H9 (cell line): ENCODE measurements at regions not wholly inside any gene's neighbourhood (a gene's known extent, or its start where the extent isn't known, plus 50 kb on each side); places are given as distances from the start of the nearest gene placed in this dataset.
A peak's percentile ranks its signal among the peaks of the same experiment; 100 is the strongest.

ENCODE experiments used
- DNase-seq: peaks from one replicate; pipeline ENCODE4 v3.0.0-alpha.2; 2017
- H2AFZ ChIP-seq: one replicate; pipeline ENCODE4 v1.6.1; 2013; ENCODE audit warnings: mild to moderate bottlenecking, low read length, control low read depth, moderate library complexity
- H2AK5ac ChIP-seq: 2 replicates; pipeline ENCODE4 v1.6.1; 2013; ENCODE audit warnings: low read length, control low read depth, mixed read lengths; ENCODE audit not compliant: insufficient read length
- H2BK120ac ChIP-seq: one replicate; pipeline ENCODE4 v1.6.1; 2013; ENCODE audit warnings: low read depth, mild to moderate bottlenecking, low read length, control low read depth, inconsistent platforms; ENCODE audit not compliant: poor library complexity, severe bottlenecking
- H2BK12ac ChIP-seq: 2 replicates; pipeline ENCODE4 v1.6.1; 2013; ENCODE audit warnings: low read length, control low read depth, mixed read lengths, low read depth; ENCODE audit not compliant: insufficient read length
- H2BK15ac ChIP-seq: 2 replicates; pipeline ENCODE4 v1.6.1; 2013; ENCODE audit warnings: low read depth, low read length, control low read depth
- H2BK20ac ChIP-seq: one replicate; pipeline ENCODE4 v1.6.1; 2013; ENCODE audit warnings: low read depth, mild to moderate bottlenecking, low read length, control low read depth, inconsistent platforms; ENCODE audit not compliant: poor library complexity, severe bottlenecking
- H2BK5ac ChIP-seq: 2 replicates; pipeline ENCODE4 v1.6.1; 2013; ENCODE audit warnings: low read length, control low read depth, mixed read lengths; ENCODE audit not compliant: insufficient read length
- H3K14ac ChIP-seq: 2 replicates; pipeline ENCODE4 v1.6.1; 2013; ENCODE audit warnings: low read length, control low read depth; ENCODE audit not compliant: insufficient read depth
- H3K18ac ChIP-seq: 2 replicates; pipeline ENCODE4 v1.6.1; 2013; ENCODE audit warnings: low read depth, mild to moderate bottlenecking, mixed read lengths, low read length, control low read depth; ENCODE audit not compliant: insufficient read length
- H3K23ac ChIP-seq: 2 replicates; pipeline ENCODE4 v1.6.1; 2013; ENCODE audit warnings: low read length, control low read depth, mixed read lengths, low read depth; ENCODE audit not compliant: insufficient read length
- H3K23me2 ChIP-seq: 2 replicates; pipeline ENCODE4 v1.6.1; 2013; ENCODE audit warnings: low read depth, mild to moderate bottlenecking, mixed read lengths, low read length, control low read depth; ENCODE audit not compliant: insufficient read length, poor library complexity, severe bottlenecking
- H3K27ac ChIP-seq: 2 replicates; pipeline ENCODE4 v1.5.1; 2013; ENCODE audit warnings: low read length, control low read depth, mixed read lengths, low read depth; ENCODE audit not compliant: insufficient read length
- H3K27me3 ChIP-seq: 2 replicates; pipeline ENCODE4 v1.6.1; 2013; ENCODE audit warnings: low read length, control low read depth, inconsistent platforms; ENCODE audit not compliant: insufficient read depth
- H3K4ac ChIP-seq: 2 replicates; pipeline ENCODE4 v1.6.1; 2013; ENCODE audit warnings: low read depth, mild to moderate bottlenecking, control low read depth, inconsistent platforms, low read length, moderate library complexity
- H3K4me1 ChIP-seq: 2 replicates; pipeline ENCODE4 v1.6.1; 2013; ENCODE audit warnings: low read length, control low read depth, inconsistent platforms; ENCODE audit not compliant: insufficient read depth
- H3K4me2 ChIP-seq: 2 replicates; pipeline ENCODE4 v1.6.1; 2013; ENCODE audit warnings: low read length, control low read depth, mixed read lengths; ENCODE audit not compliant: insufficient read length, insufficient read depth
- H3K56ac ChIP-seq: 2 replicates; pipeline ENCODE4 v1.6.1; 2013; ENCODE audit warnings: low read depth, mild to moderate bottlenecking, mixed read lengths, low read length, control low read depth; ENCODE audit not compliant: insufficient read length
- H3K79me1 ChIP-seq: 2 replicates; pipeline ENCODE4 v1.6.1; 2013; ENCODE audit warnings: low read depth, mild to moderate bottlenecking, moderate library complexity, low read length, control low read depth, inconsistent platforms; ENCODE audit not compliant: insufficient read depth, poor library complexity, severe bottlenecking
- H3K79me2 ChIP-seq: 2 replicates; pipeline ENCODE4 v1.6.1; 2013; ENCODE audit warnings: low read length, control low read depth, inconsistent platforms; ENCODE audit not compliant: insufficient read depth
- H3K9ac ChIP-seq: 2 replicates; pipeline ENCODE4 v1.6.1; 2013; ENCODE audit warnings: low read length, control low read depth, mixed read lengths; ENCODE audit not compliant: insufficient read length; ENCODE audit errors: extremely low read depth
- H3K9me3 ChIP-seq: one replicate; pipeline ENCODE4 v1.6.1; 2013; ENCODE audit warnings: low read depth, low read length, inconsistent platforms; ENCODE audit not compliant: control insufficient read depth
- H3T11ph ChIP-seq: one replicate; pipeline ENCODE4 v1.6.1; 2013; ENCODE audit warnings: mild to moderate bottlenecking, low read length, control low read depth, inconsistent platforms
- H4K20me1 ChIP-seq: one replicate; pipeline ENCODE4 v1.6.1; 2013; ENCODE audit not compliant: control insufficient read depth, insufficient read length, insufficient read depth
- H4K5ac ChIP-seq: 2 replicates; pipeline ENCODE4 v1.6.1; 2013; ENCODE audit warnings: low read depth, mild to moderate bottlenecking, mixed read lengths, low read length, control low read depth; ENCODE audit not compliant: insufficient read length
- H4K8ac ChIP-seq: replicated peaks from 2 replicates; pipeline ENCODE4 v1.6.1; 2013; ENCODE audit warnings: low read length, control low read depth, mixed read lengths, low read depth; ENCODE audit not compliant: insufficient read length
- H4K91ac ChIP-seq: 2 replicates; pipeline ENCODE4 v1.6.1; 2013; ENCODE audit warnings: low read depth, mild to moderate bottlenecking, moderate library complexity, mixed read lengths, low read length, control low read depth; ENCODE audit not compliant: insufficient read length
- H3K27ac Mint-ChIP-seq, 3 experiments: 2 replicates in 2 of 3; 3 replicates in 1 of 3; pipeline ENCODE4 v1.8.0; 2020 to 2021; ENCODE audit warnings: mixed read lengths in 3 of 3, mild to moderate bottlenecking in 1 of 3, moderate library complexity in 1 of 3
- H3K27me3 Mint-ChIP-seq: 2 replicates; pipeline ENCODE4 v1.8.0; 2021; ENCODE audit warnings: low read depth, mild to moderate bottlenecking, moderate library complexity, mixed read lengths
- H3K36me3 Mint-ChIP-seq, 3 experiments: 2 replicates in 2 of 3; 3 replicates in 1 of 3; pipeline ENCODE4 v1.8.0; 2020 to 2021; ENCODE audit warnings: low read depth in 3 of 3, mixed read lengths in 3 of 3; ENCODE audit not compliant: insufficient read depth in 1 of 3
- H3K4me1 Mint-ChIP-seq, 2 experiments: 2 replicates each; pipeline ENCODE4 v1.8.0; 2020; ENCODE audit warnings: mixed read lengths in 2 of 2
- H3K4me3 Mint-ChIP-seq, 2 experiments: 2 replicates in 1 of 2; 3 replicates in 1 of 2; pipeline ENCODE4 v1.8.0; 2020 to 2021; ENCODE audit warnings: mild to moderate bottlenecking in 2 of 2, mixed read lengths in 2 of 2, moderate library complexity in 1 of 2
- H3K9me3 Mint-ChIP-seq, 2 experiments: 2 replicates in 1 of 2; 3 replicates in 1 of 2; pipeline ENCODE4 v1.8.0; 2020; ENCODE audit warnings: mild to moderate bottlenecking in 2 of 2, mixed read lengths in 2 of 2, moderate library complexity in 1 of 2
- WGBS: extraction: QIAGEN DNeasy Blood & Tissue Kit; methylation state at CpG from one replicate; pipeline ENCODE4 v1.1.7; 2013; ENCODE audit warnings: missing lambda C conversion rate, low lambda C conversion rate, mixed read lengths; ENCODE audit not compliant: insufficient read length; ENCODE audit errors: extremely low coverage; 5-methylcytosine and 5-hydroxymethylcytosine counted together
- TF ChIP-seq, protein P1 (sequence below): fragments of 200-600 bp; sonication (generic); conservative IDR thresholded peaks from 3 replicates; pipeline ENCODE4 v1.8.0; 2021; ENCODE audit warnings: antibody characterized with exemption, mild to moderate bottlenecking

GRCh38 chr10:88060762-88061161 is 197.3 kb downstream of the PTEN start:
- no peak overlapping the region for H2AFZ ChIP-seq
- no peak overlapping the region for H3K27ac ChIP-seq
- H2BK120ac ChIP-seq, result no peak overlapping the region
- TF ChIP-seq, protein P1, sequence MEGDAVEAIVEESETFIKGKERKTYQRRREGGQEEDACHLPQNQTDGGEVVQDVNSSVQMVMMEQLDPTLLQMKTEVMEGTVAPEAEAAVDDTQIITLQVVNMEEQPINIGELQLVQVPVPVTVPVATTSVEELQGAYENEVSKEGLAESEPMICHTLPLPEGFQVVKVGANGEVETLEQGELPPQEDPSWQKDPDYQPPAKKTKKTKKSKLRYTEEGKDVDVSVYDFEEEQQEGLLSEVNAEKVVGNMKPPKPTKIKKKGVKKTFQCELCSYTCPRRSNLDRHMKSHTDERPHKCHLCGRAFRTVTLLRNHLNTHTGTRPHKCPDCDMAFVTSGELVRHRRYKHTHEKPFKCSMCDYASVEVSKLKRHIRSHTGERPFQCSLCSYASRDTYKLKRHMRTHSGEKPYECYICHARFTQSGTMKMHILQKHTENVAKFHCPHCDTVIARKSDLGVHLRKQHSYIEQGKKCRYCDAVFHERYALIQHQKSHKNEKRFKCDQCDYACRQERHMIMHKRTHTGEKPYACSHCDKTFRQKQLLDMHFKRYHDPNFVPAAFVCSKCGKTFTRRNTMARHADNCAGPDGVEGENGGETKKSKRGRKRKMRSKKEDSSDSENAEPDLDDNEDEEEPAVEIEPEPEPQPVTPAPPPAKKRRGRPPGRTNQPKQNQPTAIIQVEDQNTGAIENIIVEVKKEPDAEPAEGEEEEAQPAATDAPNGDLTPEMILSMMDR, result no peak
- no peak overlapping the region for H4K8ac ChIP-seq
- H3K4me2 ChIP-seq, result no peak overlapping the region
- no peaks in the 10 kb centered on the region; a peak in 1 of 4 replicates for H3K4me1 Mint-ChIP-seq
- H2AK5ac ChIP-seq, result no peak overlapping the region
- H3K56ac ChIP-seq, result peak overlapping the region; percentile 94
- peak overlapping the region; percentile 25 for H3K18ac ChIP-seq
- no peak overlapping the region for H2BK20ac ChIP-seq
- no peak overlapping the region; a peak in 1 of 5 replicates for H3K4me3 Mint-ChIP-seq
- H3K23me2 ChIP-seq, result no peaks in the 10 kb centered on the region
- H3K9me3 ChIP-seq, result no peaks in the 10 kb centered on the region
- H3K4ac ChIP-seq, result no peak overlapping the region
- peak overlapping the region in 1 of 3 experiments; percentile 45; a peak in 1 of 7 replicates for H3K27ac Mint-ChIP-seq
- H3K23ac ChIP-seq, result no peak overlapping the region
- H2BK12ac ChIP-seq, result no peak overlapping the region
- H3K79me2 ChIP-seq, result no peaks in the 10 kb centered on the region
- no peak overlapping the region; the same call in 1 of the 2 replicates for H3K14ac ChIP-seq
- WGBS, result no CpG with 5 or more reads among the region's 6 CpGs
- no peak overlapping the region for H3T11ph ChIP-seq
- no peaks in the 10 kb centered on the region; a peak in 1 of 7 replicates for H3K36me3 Mint-ChIP-seq
- no peak overlapping the region for H2BK15ac ChIP-seq
- no peaks in the 10 kb centered on the region for H3K79me1 ChIP-seq
- no peak overlapping the region for H4K91ac ChIP-seq
- no peak overlapping the region for H3K9ac ChIP-seq
- H3K4me1 ChIP-seq, result no peaks in the 10 kb centered on the region
- no peaks in the 10 kb centered on the region for H3K27me3 Mint-ChIP-seq
- H3K9me3 Mint-ChIP-seq, result peaks cover 0 to 3% of the 10 kb centered on the region in 2 experiments; a peak in 2 of 5 replicates
- no peaks in the 10 kb centered on the region for H4K20me1 ChIP-seq
- no peaks in the 10 kb centered on the region for H3K27me3 ChIP-seq
- no peak overlapping the region for H2BK5ac ChIP-seq
- DNase-seq, result no peak
- H4K5ac ChIP-seq, result no peak overlapping the region
